ENCODE measurements at regions not wholly inside any gene's neighbourhood (a gene's known extent, or its start where the extent isn't known, plus 50 kb on each side); places are given as distances from the start of the nearest gene placed in this dataset.

- in situ Hi-C loops (cut with MboI) (no loop called here), intact Hi-C loops (cut with micrococcal nuclease) (loop anchor here (2.0 to 10.0 kb wide), 3 partner anchors 83 to 393 kb away; no protein-coding TSS in a partner anchor)
- peak; percentile 26 for FAIRE-seq
- Histone ChIP-seq H3K79me2 (ENCODE audit: control insufficient read depth, insufficient read depth, low read length) (no peaks in the 10 kb centered on the region), H3K4me1 (replicated peaks in 1 of 2; ENCODE audit: control insufficient read depth in 2 of 2, insufficient read depth in 2 of 2, low read length in 2 of 2) (peaks cover 10 to 44% of the 10 kb centered on the region in 2 experiments; a peak in 4 of 5 replicates), H3K27me3 (ENCODE audit: control insufficient read depth in 2 of 2, insufficient read depth in 2 of 2, low read length in 2 of 2) (no peaks in the 10 kb centered on the region), H3K27ac (ENCODE audit: extremely low read depth, low read depth, low read length) (peak overlapping the region; percentile 41), H4K20me1 (replicated peaks; ENCODE audit: control insufficient read depth, insufficient read depth, low read length) (no peaks in the 10 kb centered on the region), H3K4me2 (ENCODE audit: insufficient read depth, low read length) (no peak overlapping the region), H3K9me3 (replicated peaks; ENCODE audit: control insufficient read depth, insufficient read depth, low read depth, low read length) (no peaks in the 10 kb centered on the region), H3K4me3 (no peak overlapping the region), H3K36me3 (ENCODE audit: control insufficient read depth, insufficient read depth, low read length) (no peaks in the 10 kb centered on the region), H2AFZ (ENCODE audit: low read depth, low read length) (peak overlapping the region; percentile 85), H3K9ac (ENCODE audit: insufficient read depth in 1 of 2, low read depth in 2 of 2, low read length in 2 of 2) (no peak overlapping the region), H3K9me1 (ENCODE audit: control insufficient read depth, insufficient read depth, low read length) (no peaks in the 10 kb centered on the region)
- no TSS peak for BruUV-seq (replicated peaks)
- ATAC-seq = peak; percentile 53
- 40% methylated on average over 8 of the region's 8 CpGs for WGBS (ENCODE audit: insufficient coverage, low coverage, missing lambda C conversion rate)
- ChIA-PET CTCF (ENCODE audit: low intra/inter-chr PET ratio) (no interaction called here), POLR2A (interaction anchor here (0.6 to 4.6 kb wide), 3 partner anchors 13 to 160 kb away, joined by 3 to 16 read pairs (median 3); no protein-coding TSS in a partner anchor)
- peak; percentile 39 to 78 (median 44) for DNase-seq (ENCODE audit: extremely low read depth in 1 of 4, low spot score in 3 of 4)
- TF ChIP-seq CBFA2T3 (IDR thresholded peaks at IDR 0.05) (no peak), SNIP1 (IDR thresholded peaks at IDR 0.05; ENCODE audit: low read depth) (no peak), ZNF507 (tag; conservative IDR thresholded peaks at IDR 0.05) (no peak), TAL1 (IDR thresholded peaks at IDR 0.05) (no peak), ZNF318 (IDR thresholded peaks at IDR 0.05; ENCODE audit: borderline replicate concordance in 1 of 2, low read depth in 1 of 2) (no peak), SP2 (IDR thresholded peaks at IDR 0.05; ENCODE audit: extremely low read depth, low read depth, low read length, poor library complexity, severe bottlenecking) (no peak)
- TF ChIP-seq, protein P1, sequence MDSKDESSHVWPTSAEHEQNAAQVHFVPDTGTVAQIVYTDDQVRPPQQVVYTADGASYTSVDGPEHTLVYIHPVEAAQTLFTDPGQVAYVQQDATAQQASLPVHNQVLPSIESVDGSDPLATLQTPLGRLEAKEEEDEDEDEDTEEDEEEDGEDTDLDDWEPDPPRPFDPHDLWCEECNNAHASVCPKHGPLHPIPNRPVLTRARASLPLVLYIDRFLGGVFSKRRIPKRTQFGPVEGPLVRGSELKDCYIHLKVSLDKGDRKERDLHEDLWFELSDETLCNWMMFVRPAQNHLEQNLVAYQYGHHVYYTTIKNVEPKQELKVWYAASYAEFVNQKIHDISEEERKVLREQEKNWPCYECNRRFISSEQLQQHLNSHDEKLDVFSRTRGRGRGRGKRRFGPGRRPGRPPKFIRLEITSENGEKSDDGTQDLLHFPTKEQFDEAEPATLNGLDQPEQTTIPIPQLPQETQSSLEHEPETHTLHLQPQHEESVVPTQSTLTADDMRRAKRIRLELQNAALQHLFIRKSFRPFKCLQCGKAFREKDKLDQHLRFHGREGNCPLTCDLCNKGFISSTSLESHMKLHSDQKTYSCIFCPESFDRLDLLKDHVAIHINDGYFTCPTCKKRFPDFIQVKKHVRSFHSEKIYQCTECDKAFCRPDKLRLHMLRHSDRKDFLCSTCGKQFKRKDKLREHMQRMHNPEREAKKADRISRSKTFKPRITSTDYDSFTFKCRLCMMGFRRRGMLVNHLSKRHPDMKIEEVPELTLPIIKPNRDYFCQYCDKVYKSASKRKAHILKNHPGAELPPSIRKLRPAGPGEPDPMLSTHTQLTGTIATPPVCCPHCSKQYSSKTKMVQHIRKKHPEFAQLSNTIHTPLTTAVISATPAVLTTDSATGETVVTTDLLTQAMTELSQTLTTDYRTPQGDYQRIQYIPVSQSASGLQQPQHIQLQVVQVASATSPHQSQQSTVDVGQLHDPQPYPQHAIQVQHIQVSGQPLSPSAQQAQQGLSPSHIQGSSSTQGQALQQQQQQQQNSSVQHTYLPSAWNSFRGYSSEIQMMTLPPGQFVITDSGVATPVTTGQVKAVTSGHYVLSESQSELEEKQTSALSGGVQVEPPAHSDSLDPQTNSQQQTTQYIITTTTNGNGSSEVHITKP (IDR thresholded peaks at IDR 0.05; ENCODE audit: partially characterized antibody) = no peak
Observed at GRCh38 chr6:139531148-139532115, 157.0 kb upstream of the CITED2 start.

Measured in K562 (cell line).